Fibroblast of the conjunctiva (primary cell): ENCODE measurements at regions not wholly inside any gene's neighbourhood (a gene's known extent, or its start where the extent isn't known, plus 50 kb on each side); places are given as distances from the start of the nearest gene placed in this dataset.
"Not testable (repeated sequence)": the region's sequence is repeated elsewhere in the genome, so short reads cannot be mapped to it uniquely, and the experiment has no call there.

ENCODE experiments used
- DNase-seq: peaks from one replicate; pipeline ENCODE4 v3.0.0-alpha.2; 2010; ENCODE audit warnings: low read depth

DNA sequence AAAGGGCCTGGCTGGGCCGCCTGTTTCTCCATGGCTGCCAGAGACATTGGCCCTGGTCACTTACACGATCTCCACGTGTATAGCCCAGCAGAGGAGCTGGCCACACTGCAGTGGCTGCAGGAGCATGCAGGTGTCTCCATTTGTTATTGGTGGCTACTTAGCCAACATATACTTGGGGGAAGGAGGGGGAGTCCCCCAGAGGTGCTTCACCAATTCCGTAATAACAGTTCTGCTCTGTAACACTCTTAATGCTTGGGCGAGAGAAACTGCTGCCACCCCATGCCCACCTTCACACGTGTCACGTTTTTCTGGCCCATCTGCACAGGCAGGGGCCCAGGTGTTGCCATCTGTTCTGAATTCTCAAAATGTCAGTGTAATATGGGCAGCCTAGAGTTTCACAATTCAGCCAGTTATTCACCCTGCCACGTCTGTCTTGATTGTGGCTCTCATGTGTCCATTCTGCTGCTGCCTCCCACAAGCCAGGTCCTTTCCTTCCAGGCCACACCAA is 353.5 kb downstream of the BCL2L11 start:
- DNase-seq: not testable (repeated sequence)

DNA sequence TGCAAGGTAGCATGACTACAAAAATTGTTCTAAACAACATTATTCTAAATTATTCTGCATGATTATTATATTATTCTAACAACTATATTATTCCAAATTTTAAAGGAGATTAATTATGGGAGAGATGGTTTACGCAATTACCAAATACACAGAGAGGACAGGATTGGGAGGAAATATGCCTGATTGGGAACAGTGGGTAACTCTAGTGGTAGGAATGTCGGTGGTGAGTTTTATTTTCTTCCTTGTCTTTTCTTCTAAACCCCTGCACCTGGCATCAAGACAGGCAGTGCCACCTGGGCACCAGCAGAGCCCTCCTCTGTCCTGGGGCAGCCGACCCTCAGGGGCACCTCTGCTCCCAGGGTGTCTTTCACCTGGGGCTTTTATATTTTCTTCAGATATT is 357.6 kb downstream of the BCL2L11 start:
- DNase-seq: not testable (repeated sequence)

DNA sequence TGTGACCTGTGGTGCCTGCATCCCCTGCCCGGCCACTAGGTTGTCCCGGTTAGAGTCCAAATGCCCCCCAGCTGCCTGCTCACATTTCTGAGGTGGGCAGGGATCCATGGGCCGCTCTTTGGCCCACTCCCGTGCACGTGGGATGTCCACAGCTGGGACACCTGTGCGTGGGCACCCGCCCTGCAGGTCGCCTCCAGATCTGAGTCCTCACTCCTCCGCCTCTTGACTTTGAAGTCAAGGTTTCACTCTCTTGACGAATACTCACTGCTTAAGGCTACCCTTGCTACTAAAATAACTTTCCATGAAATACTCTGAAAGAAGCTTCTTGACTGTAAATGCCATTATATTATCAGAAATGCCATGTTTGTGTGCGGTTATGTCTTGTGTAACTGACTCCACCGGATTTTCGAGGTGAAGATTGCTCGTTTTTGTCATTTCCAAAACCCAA is 358.2 kb downstream of the BCL2L11 start:
- DNase-seq: not testable (repeated sequence)

DNA sequence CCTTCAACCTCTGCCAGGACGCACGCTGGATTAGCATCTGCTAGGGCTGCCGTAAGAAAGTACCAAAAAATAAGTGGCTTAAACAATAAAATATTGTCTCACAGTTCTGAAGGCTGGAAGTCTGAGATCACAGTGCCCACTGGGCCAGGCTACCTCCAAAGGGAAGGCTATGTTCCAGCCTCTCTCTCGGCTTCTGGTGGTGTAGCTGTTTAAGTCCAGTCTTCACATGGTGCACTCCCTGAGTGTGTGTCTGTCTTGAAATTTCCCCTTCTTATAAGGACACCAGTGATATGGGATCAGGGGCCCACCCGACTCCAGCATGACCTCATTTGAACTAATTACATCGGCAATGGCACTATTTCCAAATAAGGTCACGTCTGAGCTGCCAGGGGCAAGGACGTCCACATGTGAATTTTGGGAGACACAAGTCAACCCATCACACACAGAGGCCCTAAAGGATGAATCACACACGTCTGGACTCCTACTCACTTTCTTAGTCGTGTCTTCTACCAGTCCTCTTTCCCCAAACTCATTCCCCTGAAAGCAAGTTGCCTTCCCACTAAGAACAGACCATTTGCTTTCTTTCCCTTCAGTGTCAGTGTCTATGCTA is 359.4 kb downstream of the BCL2L11 start:
- DNase-seq: not testable (repeated sequence)

DNA sequence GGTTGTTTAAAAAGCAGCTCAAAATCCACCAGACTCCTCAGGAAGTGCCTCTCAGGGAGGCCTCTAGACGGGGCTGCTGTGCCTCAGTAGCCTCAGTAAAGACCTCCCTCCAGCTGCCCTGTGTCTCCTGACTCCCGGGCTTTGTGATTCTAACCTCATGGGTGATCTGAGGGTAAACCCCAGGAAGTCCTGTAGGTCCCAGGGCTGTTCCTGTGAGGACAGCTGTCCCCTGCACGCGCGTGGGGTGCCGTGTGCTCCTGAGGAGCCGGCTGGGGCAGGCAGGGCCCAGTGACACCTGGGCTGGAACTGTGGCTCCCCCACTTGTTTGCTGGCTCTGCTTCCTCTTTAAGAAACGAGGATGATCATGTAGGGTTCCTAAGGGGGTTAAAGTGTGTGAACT is 359.9 kb downstream of the BCL2L11 start:
- DNase-seq: not testable (repeated sequence)

DNA sequence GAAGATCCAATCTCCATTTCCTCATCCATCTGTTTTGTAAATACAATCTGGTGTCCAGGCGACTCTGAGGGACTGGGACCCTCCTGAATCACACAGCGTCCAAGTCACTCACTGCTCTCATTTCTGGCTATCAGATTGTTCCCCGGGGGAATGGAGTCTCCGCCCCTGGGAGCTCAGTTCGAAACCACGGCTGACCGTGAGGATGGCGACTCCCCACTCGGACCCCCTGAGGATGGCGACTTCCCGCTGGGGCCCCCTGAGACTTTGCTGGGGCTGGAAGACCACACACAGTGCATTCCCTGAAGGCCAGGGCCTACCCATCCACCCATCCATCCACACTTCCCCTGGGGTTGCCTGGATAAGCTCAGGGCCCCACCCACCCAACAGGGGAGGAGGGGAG is 360.5 kb downstream of the BCL2L11 start:
- not testable (repeated sequence) for DNase-seq

DNA sequence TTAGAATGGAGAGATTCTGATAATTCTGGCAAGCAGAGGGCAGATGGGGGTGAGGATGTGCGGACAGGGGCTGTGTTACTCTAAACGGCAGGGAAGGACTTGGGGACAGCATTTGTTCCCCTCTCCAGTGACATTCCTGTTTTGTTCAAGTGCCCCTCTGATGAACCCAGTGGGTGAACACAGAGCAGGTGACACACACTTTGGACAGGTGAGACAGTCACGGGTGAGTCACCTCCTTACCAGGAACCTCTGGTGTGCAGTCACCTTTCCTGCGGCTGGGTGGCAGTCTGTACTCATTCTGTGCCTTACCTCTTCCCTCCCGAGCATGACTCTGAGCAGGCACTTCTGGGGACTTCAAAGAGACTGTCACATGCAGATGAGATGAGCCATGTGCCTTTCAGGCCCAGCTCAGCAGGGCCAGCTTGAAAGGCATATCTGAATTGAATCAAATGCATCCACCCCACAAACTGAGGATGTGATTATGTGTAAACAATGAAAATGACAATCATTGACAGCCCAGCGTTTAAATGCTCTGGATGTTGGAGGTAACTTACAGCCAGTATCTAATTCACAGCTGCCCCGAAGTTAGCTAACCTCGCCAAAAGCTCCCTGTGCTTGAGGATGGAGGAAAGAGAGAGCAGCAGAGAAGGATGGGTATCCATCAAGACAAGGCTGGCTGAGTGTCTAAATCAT is 362.4 kb downstream of the BCL2L11 start:
- DNase-seq: not testable (repeated sequence)

DNA sequence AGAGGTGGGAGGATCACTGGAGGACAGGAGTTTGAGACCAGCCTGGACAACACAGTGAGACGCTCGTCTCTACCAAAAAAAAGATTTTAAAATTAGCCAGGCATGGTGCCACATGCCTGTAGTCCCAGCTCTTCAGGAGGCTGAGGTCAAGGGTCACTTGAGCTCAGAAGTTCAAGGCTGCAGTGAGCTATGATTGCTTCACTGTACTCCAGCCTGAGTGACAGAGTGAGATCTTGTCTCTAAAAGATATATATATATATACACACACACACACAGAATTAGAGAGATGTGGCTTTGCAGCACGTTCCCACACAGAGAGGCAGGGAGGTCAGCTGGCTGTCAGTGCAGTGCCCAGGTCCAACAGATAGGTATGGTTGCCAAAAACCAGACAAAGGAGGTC is 363.4 kb downstream of the BCL2L11 start:
- not testable (repeated sequence) for DNase-seq

DNA sequence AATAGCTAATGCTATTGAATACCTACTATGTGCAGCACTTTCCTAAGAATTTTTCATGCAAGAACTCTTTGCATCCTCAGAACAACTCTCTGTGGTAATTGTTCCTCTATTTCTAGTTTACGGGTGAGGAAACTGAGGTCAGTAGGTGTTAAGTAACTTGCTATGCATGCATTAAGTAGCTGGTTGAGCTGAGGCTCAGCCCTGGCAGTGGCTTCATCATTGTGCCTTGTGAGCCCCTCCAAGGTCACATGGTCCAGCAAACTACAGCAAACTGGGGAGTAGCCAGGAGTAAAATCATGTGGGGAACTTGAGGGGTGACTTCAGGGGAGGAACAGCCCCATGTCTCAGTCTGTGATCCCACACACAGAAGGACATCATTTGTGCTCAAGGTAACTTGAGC is 365.2 kb downstream of the BCL2L11 start:
- not testable (repeated sequence) for DNase-seq

DNA sequence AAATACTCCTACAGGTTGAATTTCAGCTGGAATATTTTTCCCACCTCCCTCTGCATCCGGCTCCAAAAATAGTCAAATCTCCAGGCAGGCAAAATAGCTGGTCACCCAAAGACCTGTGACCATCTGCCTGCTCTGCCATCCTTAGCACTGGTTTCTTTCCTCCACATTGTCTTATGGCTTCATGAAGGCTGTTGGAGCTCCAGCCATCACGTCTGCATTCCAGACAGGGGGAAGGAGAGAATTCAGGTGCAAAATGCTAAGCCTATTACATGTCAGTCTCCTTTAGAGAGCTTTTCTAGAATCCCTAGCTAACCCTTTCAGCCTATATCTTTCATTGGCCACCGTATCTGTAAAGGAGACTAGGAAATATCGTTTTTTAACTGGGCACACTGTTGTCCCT is 367.7 kb downstream of the BCL2L11 start:
- DNase-seq: not testable (repeated sequence)

DNA sequence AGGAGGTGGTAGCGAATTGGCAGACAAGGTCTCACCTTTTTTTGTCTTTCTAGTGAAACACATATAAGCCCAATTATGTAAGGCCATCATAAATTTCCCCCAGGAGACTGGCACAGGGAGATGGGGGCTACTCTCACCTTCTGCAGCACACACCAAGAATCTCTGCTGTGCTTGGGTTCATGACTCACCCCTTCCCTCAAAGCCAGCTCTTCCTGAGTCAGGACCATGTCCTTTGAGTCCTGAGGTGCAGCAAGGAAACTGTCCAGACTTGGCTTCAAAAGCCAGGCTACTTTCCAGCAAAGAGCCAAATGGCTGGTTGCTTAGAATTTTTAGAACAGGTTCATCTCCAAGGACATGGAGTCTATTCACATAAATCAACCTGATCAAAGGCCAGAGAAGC is 368.7 kb downstream of the BCL2L11 start:
- DNase-seq: not testable (repeated sequence)

DNA sequence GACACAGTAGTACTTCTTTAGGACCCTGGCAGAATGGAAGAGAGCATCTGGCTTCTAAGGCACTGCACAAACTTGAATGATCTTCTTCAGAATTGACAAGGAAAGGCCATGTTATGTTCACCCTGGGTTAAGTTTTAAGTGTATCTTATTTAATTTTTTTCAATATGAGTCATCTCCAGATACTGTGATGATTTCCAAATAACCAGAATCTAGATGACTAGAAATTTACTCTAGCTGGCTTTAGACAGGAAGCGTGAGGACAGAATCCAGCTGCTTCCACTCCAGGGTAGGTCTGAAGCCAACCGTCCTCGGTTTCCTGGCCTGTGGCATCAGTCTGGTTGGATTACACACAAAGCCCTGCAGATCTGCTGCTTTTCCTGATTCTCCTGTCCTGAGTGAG is 370.5 kb downstream of the BCL2L11 start:
- not testable (repeated sequence) for DNase-seq

DNA sequence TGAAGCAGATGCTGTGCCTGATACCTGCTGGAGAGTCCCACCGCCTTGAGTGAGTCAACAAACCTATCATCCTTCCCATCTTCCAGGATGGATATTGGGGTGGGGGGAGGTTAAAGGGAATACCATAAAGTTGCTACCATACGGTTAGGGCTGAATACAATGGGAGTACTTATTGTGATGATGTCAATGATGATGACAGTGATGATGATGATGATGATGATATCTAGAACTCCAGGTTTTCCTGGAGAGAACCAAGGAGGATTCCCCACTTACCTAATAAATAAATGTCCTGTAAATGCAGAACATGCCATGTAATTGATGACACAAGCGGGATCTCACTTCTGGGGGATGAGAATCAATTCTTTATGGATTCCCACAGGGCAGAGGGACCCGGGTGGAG is 370.9 kb downstream of the BCL2L11 start:
- DNase-seq: not testable (repeated sequence)

DNA sequence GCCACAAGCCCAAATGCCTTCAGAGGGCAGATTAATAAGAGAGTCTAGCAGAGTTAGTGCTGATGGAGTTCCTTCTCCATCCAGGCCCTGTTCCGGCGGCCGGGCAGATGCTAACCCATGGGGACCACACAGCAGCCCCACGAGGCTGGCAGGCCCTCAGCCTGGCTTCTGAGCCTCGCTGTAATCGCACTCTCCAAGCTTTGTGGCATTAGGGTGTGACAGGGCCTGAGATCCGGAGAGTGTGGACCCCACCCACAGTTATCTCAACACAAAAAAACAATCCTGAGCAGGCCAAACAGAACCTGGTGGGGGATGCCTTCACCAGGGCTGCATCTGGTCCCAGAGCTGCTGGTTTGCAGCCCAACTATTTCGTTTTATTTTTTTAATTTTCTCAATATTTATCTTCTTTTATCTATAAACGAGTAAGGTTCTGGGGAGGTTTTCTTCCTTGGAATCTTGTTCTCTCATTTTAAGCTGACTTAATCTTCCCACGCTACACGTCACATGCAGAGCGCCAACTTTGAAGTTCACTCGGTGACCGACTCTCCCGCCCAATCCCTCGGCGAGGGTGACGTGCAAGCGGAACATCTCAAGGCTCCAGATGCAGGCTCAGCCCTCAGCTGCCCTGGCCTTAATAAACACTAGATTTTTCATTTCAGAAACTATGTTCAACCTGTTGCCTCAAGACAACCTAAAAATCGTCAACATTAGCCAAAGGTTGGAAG is 372.4 kb downstream of the BCL2L11 start:
- not testable (repeated sequence) for DNase-seq

DNA sequence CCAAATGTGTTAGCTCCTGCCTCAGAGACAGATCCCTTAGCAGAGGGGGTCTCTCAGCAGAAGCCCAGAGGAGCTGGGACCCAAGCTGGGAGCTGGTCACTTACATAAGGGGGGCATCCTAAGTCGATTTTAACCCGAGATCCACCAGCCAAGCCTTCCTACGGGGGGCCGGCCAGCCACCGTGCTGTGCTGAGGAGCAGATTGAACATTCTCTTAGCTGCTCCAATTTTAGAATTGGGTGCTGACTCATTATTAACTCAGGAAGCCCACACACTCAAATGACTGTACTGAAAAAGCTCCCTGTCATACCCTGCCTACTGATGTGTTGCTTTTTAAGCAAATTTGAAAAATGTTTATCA is 373.0 kb downstream of the BCL2L11 start:
- DNase-seq: not testable (repeated sequence)

DNA sequence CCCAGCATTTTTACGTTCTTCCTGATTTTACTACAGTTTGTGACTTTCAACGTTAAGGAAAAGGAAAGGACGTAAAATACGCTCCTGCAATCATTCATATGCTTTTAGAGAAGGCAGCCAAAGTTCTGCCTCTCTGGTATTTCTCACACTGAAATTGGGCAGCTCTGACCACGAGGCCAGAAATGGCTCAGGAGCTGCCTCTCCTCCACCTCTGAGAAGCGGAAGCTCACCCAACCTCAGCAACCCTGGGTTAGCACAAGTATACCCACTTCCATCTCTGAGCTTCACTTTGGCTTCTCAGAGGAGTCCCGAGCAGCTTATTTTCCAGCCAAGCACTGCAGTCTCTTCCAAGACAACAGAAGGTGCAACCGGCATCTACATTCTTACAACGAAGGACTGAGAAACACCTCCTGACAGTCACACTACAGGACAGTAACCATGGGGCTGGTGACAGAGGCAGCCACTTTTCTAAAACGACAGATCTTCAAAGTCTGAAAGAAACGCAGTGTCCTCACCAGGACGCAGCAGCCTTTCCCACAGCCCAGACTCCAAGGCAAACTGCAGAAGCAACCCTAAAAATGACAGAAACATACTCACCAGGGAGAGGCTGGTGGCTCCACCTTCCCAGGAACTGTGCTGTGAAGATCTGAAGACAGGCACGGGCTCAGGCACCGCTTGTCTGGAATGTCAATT is 373.7 kb downstream of the BCL2L11 start:
- not testable (repeated sequence) for DNase-seq

DNA sequence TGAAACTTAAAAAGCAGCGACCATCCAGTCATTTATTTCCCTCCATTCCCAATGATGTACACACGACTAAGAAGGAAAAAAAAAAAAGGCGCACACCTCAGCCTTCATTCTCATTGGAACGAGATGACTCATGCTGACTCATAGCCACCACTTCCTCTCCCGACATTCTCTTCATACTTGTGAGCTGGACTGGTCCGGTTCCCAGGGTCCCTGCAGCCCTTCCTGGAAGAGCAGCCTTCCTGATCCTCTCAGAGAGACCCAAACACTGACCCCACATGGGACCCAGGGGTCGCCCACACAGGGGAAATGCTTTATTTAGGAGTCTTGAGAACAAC is 374.2 kb downstream of the BCL2L11 start:
- DNase-seq: not testable (repeated sequence)

DNA sequence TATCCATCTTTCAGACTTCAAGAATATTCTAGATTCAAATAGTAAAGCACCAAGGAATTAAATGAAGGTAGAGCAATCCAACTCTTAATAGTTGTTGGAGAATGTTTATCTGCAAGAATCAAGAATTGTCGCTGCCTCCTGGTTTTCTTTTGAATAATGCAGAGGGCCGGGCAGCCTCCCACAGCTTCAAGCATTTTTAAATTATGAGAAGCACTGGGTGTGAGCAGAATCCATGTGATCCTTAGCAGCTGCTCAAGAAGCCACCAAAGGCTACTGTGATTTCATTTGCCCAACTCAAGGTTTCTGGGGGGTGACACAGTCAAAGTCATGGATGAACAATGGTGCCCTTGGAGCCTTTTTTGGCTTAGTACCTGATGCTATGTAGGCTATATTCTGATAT is 374.9 kb downstream of the BCL2L11 start:
- not testable (repeated sequence) for DNase-seq

DNA sequence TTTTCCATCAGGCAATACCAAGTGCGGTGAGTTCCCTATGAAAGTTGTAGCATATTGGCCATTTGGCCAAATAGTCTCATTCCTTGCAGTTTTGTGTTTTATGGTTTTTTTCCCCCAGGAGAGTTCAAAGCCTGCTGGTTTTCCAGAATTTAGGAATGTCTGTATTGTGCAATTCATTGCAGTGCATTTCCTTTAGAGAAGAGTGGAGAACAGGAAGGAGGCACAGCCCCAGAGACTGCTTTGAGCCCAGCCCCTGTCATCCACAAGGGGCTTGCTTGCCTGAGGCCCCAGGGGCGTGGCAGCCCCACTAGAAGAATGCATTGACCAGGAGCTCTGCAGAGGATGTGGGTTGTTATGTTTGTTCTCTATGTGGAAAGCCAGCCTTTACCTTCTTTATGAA is 375.5 kb downstream of the BCL2L11 start:
- DNase-seq: not testable (repeated sequence)

DNA sequence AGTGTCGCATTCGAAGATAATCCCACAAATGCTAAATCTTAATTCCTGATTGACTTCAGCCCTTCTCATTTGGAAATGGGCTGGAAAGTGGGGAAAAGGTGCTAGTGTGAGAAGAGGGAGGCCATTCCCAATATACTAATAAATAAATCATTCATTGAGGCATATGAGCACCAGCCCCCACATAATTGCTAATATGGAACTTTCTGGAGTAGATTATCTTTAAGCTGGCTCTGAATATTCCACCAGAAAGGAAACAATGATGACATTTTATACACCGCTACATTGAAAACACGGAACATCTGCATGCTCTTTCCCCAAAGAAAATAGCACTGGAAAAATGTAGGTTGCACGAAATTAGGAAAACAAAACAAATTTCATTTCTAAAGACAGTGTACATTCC is 376.1 kb downstream of the BCL2L11 start:
- not testable (repeated sequence) for DNase-seq

DNA sequence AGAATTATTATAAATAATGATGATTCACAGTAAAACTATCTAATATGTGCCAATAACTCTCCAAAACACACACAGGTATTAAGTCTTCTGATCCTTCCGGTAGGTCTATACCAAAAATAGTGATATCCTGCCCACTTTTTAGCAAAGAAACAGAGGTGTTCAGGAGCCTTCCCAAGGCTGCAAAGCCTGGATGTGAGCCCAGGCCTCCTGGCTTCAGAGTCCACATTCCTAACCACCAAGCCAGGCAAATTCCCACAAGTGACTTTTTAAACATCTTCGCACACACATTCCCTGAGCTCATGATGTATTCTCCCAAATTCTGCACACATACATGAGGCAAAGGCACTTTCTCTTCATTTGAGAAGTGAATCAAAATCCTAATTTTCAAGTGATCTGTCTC is 376.6 kb downstream of the BCL2L11 start:
- not testable (repeated sequence) for DNase-seq

DNA sequence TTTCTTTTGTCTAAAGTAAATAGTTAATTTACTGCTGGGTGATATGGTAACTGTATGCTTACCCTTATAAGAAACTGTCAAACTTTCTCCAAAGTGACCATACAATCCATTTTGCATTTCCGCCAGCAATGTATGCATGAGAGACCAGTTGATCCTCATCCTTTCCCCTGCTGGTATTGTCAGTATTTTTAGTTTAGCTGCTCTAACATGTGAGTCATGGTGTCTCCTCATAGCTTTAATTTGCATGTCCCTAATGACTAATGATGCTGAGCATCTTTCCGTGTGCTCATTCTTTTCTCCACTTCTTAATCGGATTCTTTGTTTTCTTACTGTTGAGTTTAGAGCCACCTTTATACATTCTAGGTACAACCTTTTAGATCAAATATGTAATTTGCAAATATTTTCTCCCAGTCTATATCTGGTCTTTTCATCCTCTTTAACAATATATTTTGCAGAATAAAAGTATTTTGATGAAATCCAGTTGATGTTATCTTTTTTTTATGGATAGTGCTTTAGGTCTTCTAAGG is 379.9 kb downstream of the BCL2L11 start:
- not testable (repeated sequence) for DNase-seq
